ENCODE measurements at regions not wholly inside any gene's neighbourhood (a gene's known extent, or its start where the extent isn't known, plus 50 kb on each side); places are given as distances from the start of the nearest gene placed in this dataset.

GRCh38 chr9:117564839-117565238 is 139.4 kb upstream of the TLR4 start:
- no peak overlapping the region for H2BK5ac ChIP-seq (ENCODE audit: low read depth, low read length)
- WGBS, 2 experiments (ENCODE audit: extremely low coverage in 1 of 2, insufficient coverage in 1 of 2, insufficient read length in 1 of 2, insufficient replicate concordance in 2 of 2, low coverage in 1 of 2, low lambda C conversion rate in 2 of 2, missing lambda C conversion rate in 1 of 2) = 92% methylated on average over 1 of the region's 1 CpG; no CpG with 5 or more reads in 1 of the 2 experiments
- no peak overlapping the region for H2BK20ac ChIP-seq (ENCODE audit: low read length)
- H3K23me2 ChIP-seq (ENCODE audit: low read depth, low read length) = no peaks in the 10 kb centered on the region
- CTCF ChIA-PET (ENCODE audit: partially characterized antibody) = interaction anchor here (0.6 to 2.7 kb wide), 5 partner anchors 9 to 980 kb away, joined by 3 to 19 read pairs (median 4); no protein-coding TSS in a partner anchor
- no peaks in the 10 kb centered on the region for H3K79me2 ChIP-seq (ENCODE audit: control insufficient read depth in 1 of 2, insufficient read depth in 2 of 2, low read length in 2 of 2)
- no peak overlapping the region for H3K4me3 ChIP-seq (ENCODE audit: extremely low read depth in 1 of 4, insufficient read depth in 2 of 4, low read depth in 3 of 4, low read length in 4 of 4)
- no peak overlapping the region for H4K5ac ChIP-seq (ENCODE audit: insufficient read length, low read depth, low read length)
- no peak overlapping the region for H4K91ac ChIP-seq (replicated peaks; ENCODE audit: insufficient read length, low read length)
- H4K20me1 ChIP-seq (replicated peaks in 1 of 2; ENCODE audit: control insufficient read depth in 1 of 2, insufficient read depth in 2 of 2, low read length in 2 of 2) = no peaks in the 10 kb centered on the region
- H3K36me3 ChIP-seq (ENCODE audit: control insufficient read depth in 2 of 4, insufficient read depth in 4 of 4, low read length in 3 of 4) = no peaks in the 10 kb centered on the region
- no peak overlapping the region for H2AFZ ChIP-seq (ENCODE audit: low read length)
- no peak overlapping the region for H2BK15ac ChIP-seq (ENCODE audit: low read length)
- no peaks in the 10 kb centered on the region for H3K9me3 ChIP-seq (ENCODE audit: insufficient read depth in 2 of 2, low read depth in 1 of 2, low read length in 1 of 2)
- H3K4me2 ChIP-seq (ENCODE audit: insufficient read depth in 1 of 2, low read depth in 2 of 2, low read length in 2 of 2) = no peak overlapping the region
- no peak overlapping the region for H2BK120ac ChIP-seq (replicated peaks; ENCODE audit: low read depth, low read length)
- no peak overlapping the region for H2BK12ac ChIP-seq (ENCODE audit: low read depth, low read length)
- DNase-seq (ENCODE audit: low read depth in 1 of 2, low spot score in 2 of 2) (no peak), FAIRE-seq (no peak)
- POLR2A ChIA-PET (ENCODE audit: partially characterized antibody) = no interaction called here
- H3K79me1 ChIP-seq (ENCODE audit: low read depth, low read length) = no peaks in the 10 kb centered on the region
- H3K18ac ChIP-seq (ENCODE audit: extremely low read depth, low read length) = no peak overlapping the region
- H3K4me1 ChIP-seq (replicated peaks in 1 of 4; ENCODE audit: control insufficient read depth in 3 of 4, insufficient read depth in 4 of 4, low read length in 3 of 4) = no peaks in the 10 kb centered on the region
- H3K4ac ChIP-seq (replicated peaks; ENCODE audit: insufficient read length, low read depth, low read length) = no peak overlapping the region
- H3K9ac ChIP-seq (replicated peaks in 1 of 4; ENCODE audit: extremely low read depth in 1 of 4, low read depth in 3 of 4, low read length in 3 of 4) = no peak overlapping the region
- no peak overlapping the region for H3K14ac ChIP-seq (ENCODE audit: insufficient read length)
- H3K56ac ChIP-seq (replicated peaks; ENCODE audit: insufficient read length, low read depth, low read length) = no peak overlapping the region
- H3K27me3 ChIP-seq (replicated peaks in 1 of 4; ENCODE audit: control insufficient read depth in 3 of 4, extremely low read depth in 1 of 4, insufficient read depth in 3 of 4, low read length in 3 of 4) = no peaks in the 10 kb centered on the region
- no peak overlapping the region for H4K8ac ChIP-seq (ENCODE audit: extremely low read depth, insufficient read depth, low read length)
- no peak overlapping the region for H2AK5ac ChIP-seq (ENCODE audit: low read depth, low read length)
- no peak overlapping the region for H3K23ac ChIP-seq (ENCODE audit: insufficient read length)
- H3K27ac ChIP-seq (ENCODE audit: low read depth, low read length) = no peak overlapping the region
- TF ChIP-seq CEBPB (IDR thresholded peaks at IDR 0.05; ENCODE audit: low read depth, low read length) = no peak
- TF ChIP-seq EGR1 (IDR thresholded peaks at IDR 0.05; ENCODE audit: borderline replicate concordance, low read depth, low read length) = no peak
- no peak for TF ChIP-seq SIRT6 (IDR thresholded peaks at IDR 0.05; ENCODE audit: low read length)
- TF ChIP-seq SIN3A (conservative IDR thresholded peaks at IDR 0.05 in 1 of 2, IDR thresholded peaks at IDR 0.05 in 1 of 2; ENCODE audit: low read depth in 1 of 2, low read length in 2 of 2) = no peak
- TF ChIP-seq SRF (IDR thresholded peaks at IDR 0.05; ENCODE audit: low read depth, low read length) = no peak
- TF ChIP-seq FOSL1 (IDR thresholded peaks at IDR 0.05; ENCODE audit: insufficient read depth, low read depth, low read length) = no peak
- TF ChIP-seq E2F6 (IDR thresholded peaks at IDR 0.05) = no peak
- TF ChIP-seq BRCA1 (IDR thresholded peaks at IDR 0.05; ENCODE audit: low read depth, low read length) = no peak
- TF ChIP-seq, protein P1, sequence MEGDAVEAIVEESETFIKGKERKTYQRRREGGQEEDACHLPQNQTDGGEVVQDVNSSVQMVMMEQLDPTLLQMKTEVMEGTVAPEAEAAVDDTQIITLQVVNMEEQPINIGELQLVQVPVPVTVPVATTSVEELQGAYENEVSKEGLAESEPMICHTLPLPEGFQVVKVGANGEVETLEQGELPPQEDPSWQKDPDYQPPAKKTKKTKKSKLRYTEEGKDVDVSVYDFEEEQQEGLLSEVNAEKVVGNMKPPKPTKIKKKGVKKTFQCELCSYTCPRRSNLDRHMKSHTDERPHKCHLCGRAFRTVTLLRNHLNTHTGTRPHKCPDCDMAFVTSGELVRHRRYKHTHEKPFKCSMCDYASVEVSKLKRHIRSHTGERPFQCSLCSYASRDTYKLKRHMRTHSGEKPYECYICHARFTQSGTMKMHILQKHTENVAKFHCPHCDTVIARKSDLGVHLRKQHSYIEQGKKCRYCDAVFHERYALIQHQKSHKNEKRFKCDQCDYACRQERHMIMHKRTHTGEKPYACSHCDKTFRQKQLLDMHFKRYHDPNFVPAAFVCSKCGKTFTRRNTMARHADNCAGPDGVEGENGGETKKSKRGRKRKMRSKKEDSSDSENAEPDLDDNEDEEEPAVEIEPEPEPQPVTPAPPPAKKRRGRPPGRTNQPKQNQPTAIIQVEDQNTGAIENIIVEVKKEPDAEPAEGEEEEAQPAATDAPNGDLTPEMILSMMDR (IDR thresholded peaks at IDR 0.05; ENCODE audit: control extremely low read depth in 1 of 3, insufficient read depth in 1 of 3, low read depth in 1 of 3, low read length in 3 of 3) = no peak
- TF ChIP-seq BACH1 (IDR thresholded peaks at IDR 0.05; ENCODE audit: low read length) = no peak
- TF ChIP-seq CREB1 (IDR thresholded peaks at IDR 0.05) = no peak
- TF ChIP-seq RBBP5 (IDR thresholded peaks at IDR 0.05; ENCODE audit: borderline replicate concordance, low read depth, low read length) = no peak
